ENCODE measurements at regions not wholly inside any gene's neighbourhood (a gene's known extent, or its start where the extent isn't known, plus 50 kb on each side); places are given as distances from the start of the nearest gene placed in this dataset.

GRCh38 chr3:82011336-82011735 is 249.9 kb upstream of the GBE1 start:
- TF ChIP-seq CTCF (IDR thresholded peaks at IDR 0.05) (no peak), POLR2A (IDR thresholded peaks at IDR 0.05) (no peak)

Data from heart left ventricle (tissue), 13 donors.